Stimulated activated CD4-positive, alpha-beta T cell treated with anti-CD3 and anti-CD28 coated beads, Interleukin-15, amount 100 ng/mL, for 24 hours (primary cell): ENCODE measurements at regions not wholly inside any gene's neighbourhood (a gene's known extent, or its start where the extent isn't known, plus 50 kb on each side); places are given as distances from the start of the nearest gene placed in this dataset.
"Not testable (repeated sequence)": the region's sequence is repeated elsewhere in the genome, so short reads cannot be mapped to it uniquely, and the experiment has no call there.

ENCODE experiments used
- DNase-seq: peaks from one replicate; pipeline ENCODE4 v3.0.0-alpha.2; 2020

- DNase-seq = no peak
These were observed 251.5 kb downstream of the SIPA1L2 start for GRCh38 chr1:232378266-232379062.

- DNase-seq = peak; percentile 15
These were observed 252.5 kb downstream of the SIPA1L2 start for GRCh38 chr1:232377494-232377770.

GRCh38 chr1:232376632-232377493 is 253.1 kb downstream of the SIPA1L2 start:
- no peak for DNase-seq

GRCh38 chr1:232372841-232373440 is 257.0 kb downstream of the SIPA1L2 start:
- no peak for DNase-seq

- no peak for DNase-seq
These were observed 257.5 kb downstream of the SIPA1L2 start for GRCh38 chr1:232372431-232372830.

GRCh38 chr1:232369451-232370296 is 260.3 kb downstream of the SIPA1L2 start:
- DNase-seq = no peak

GRCh38 chr1:232368821-232369321 is 261.1 kb downstream of the SIPA1L2 start:
- DNase-seq = no peak

GRCh38 chr1:232367293-232367692 is 262.6 kb downstream of the SIPA1L2 start:
- DNase-seq = no peak

- DNase-seq = no peak
These were observed 265.1 kb downstream of the SIPA1L2 start for GRCh38 chr1:232364654-232365382.

GRCh38 chr1:232363008-232363407 is 266.9 kb downstream of the SIPA1L2 start:
- no peak for DNase-seq

- DNase-seq = no peak
These were observed 272.5 kb downstream of the SIPA1L2 start for GRCh38 chr1:232357416-232357815.

- no peak for DNase-seq
These were observed 274.5 kb downstream of the SIPA1L2 start for GRCh38 chr1:232355162-232356006.

- no peak for DNase-seq
These were observed 276.9 kb downstream of the SIPA1L2 start for GRCh38 chr1:232353001-232353400.

GRCh38 chr1:232352366-232352765 is 277.6 kb downstream of the SIPA1L2 start:
- DNase-seq = no peak

GRCh38 chr1:232351335-232351734 is 278.6 kb downstream of the SIPA1L2 start:
- no peak for DNase-seq

GRCh38 chr1:232346844-232347243 is 283.1 kb downstream of the SIPA1L2 start:
- no peak for DNase-seq

GRCh38 chr1:232344791-232345399 is 285.0 kb downstream of the SIPA1L2 start:
- DNase-seq = no peak

GRCh38 chr1:232344186-232344585 is 285.7 kb downstream of the SIPA1L2 start:
- not testable (repeated sequence) for DNase-seq

- no peak for DNase-seq
These were observed 289.5 kb downstream of the SIPA1L2 start for GRCh38 chr1:232340446-232340845.

- no peak for DNase-seq
These were observed 290.9 kb downstream of the SIPA1L2 start for GRCh38 chr1:232339073-232339472.
